SU-DHL-6 (cell line): ENCODE measurements at regions not wholly inside any gene's neighbourhood (a gene's known extent, or its start where the extent isn't known, plus 50 kb on each side); places are given as distances from the start of the nearest gene placed in this dataset.

Experiments
- H2AFZ ChIP-seq: fragments of 200-600 bp; sonication (generic); 2 replicates; pipeline ENCODE4 v1.6.1; 2014; ENCODE audit warnings: low read depth, mild to moderate bottlenecking, moderate library complexity, mixed read lengths, antibody characterized with exemption, low read length; ENCODE audit not compliant: severe bottlenecking
- H3F3A ChIP-seq: fragments of 200-600 bp; shearing (Covaris generic); 2 replicates; pipeline ENCODE4 v1.6.0; 2016; ENCODE audit warnings: antibody characterized with exemption, mild to moderate bottlenecking; ENCODE audit not compliant: insufficient read depth
- H3K27ac ChIP-seq: fragments of 200-600 bp; sonication (generic); 2 replicates; pipeline ENCODE4 v1.5.1; 2016; ENCODE audit warnings: low read depth, mild to moderate bottlenecking, low read length, moderate library complexity, mixed read lengths
- H3K27me3 ChIP-seq: fragments of 200-600 bp; sonication (generic), shearing (Covaris generic); 2 replicates; pipeline ENCODE4 v1.6.0; 2014; ENCODE audit warnings: mild to moderate bottlenecking, low read length
- H3K36me3 ChIP-seq: fragments of 200-600 bp; sonication (generic); 2 replicates; pipeline ENCODE4 v1.6.1; 2014; ENCODE audit warnings: mild to moderate bottlenecking, low read length, mixed read lengths
- H3K4me2 ChIP-seq: fragments of 300-600, 200-600 bp; shearing (Covaris generic), sonication (generic); 2 replicates; pipeline ENCODE4 v1.6.0; 2014; ENCODE audit warnings: low read length, low read depth, mild to moderate bottlenecking; ENCODE audit not compliant: poor library complexity, severe bottlenecking
- H3K4me3 ChIP-seq: fragments of 200-600 bp; sonication (generic); 2 replicates; pipeline ENCODE4 v1.5.1; 2014; ENCODE audit warnings: antibody characterized with exemption, low read length, mild to moderate bottlenecking, mixed read lengths; ENCODE audit not compliant: insufficient read depth, poor library complexity, severe bottlenecking
- H3K79me2 ChIP-seq: fragments of 200-600 bp; sonication (generic); 2 replicates; pipeline ENCODE4 v1.6.1; 2014; ENCODE audit warnings: mild to moderate bottlenecking, low read length, moderate library complexity; ENCODE audit not compliant: insufficient read depth
- H3K9ac ChIP-seq: fragments of 200-600 bp; sonication (generic); 2 replicates; pipeline ENCODE4 v1.7.0; 2014; ENCODE audit warnings: mild to moderate bottlenecking, low read length
- H3K9me2 ChIP-seq: fragments of 200-600 bp; sonication (generic); replicated peaks from 2 replicates; pipeline ENCODE4 v1.6.1; 2014; ENCODE audit warnings: low read length; ENCODE audit not compliant: insufficient read depth
- H3K9me3 ChIP-seq: fragments of 200-600 bp; sonication (generic); 2 replicates; pipeline ENCODE4 v1.6.1; 2014; ENCODE audit warnings: low read length, mixed read lengths; ENCODE audit not compliant: insufficient read depth
- H4K20me1 ChIP-seq: fragments of 200-600 bp; sonication (generic); 2 replicates; pipeline ENCODE4 v1.6.1; 2014; ENCODE audit warnings: low read depth, mild to moderate bottlenecking, antibody characterized with exemption, low read length, moderate library complexity, mixed read lengths
- EZH2phosphoT487 ChIP-seq: fragments of 200-600 bp; sonication (generic), shearing (Covaris generic); conservative IDR thresholded peaks from 2 replicates; pipeline ENCODE4 v1.6.1; 2018; ENCODE audit warnings: mild to moderate bottlenecking, antibody characterized with exemption, low read length, moderate library complexity, mixed read lengths
- TF ChIP-seq, protein P1 (sequence below): fragments of 200-600 bp; sonication (generic); IDR thresholded peaks from one replicate; pipeline ENCODE4 v1.5.1; 2017; ENCODE audit warnings: antibody characterized with exemption, mild to moderate bottlenecking, low read length, moderate library complexity; ENCODE audit not compliant: insufficient read depth, poor library complexity, severe bottlenecking

DNA sequence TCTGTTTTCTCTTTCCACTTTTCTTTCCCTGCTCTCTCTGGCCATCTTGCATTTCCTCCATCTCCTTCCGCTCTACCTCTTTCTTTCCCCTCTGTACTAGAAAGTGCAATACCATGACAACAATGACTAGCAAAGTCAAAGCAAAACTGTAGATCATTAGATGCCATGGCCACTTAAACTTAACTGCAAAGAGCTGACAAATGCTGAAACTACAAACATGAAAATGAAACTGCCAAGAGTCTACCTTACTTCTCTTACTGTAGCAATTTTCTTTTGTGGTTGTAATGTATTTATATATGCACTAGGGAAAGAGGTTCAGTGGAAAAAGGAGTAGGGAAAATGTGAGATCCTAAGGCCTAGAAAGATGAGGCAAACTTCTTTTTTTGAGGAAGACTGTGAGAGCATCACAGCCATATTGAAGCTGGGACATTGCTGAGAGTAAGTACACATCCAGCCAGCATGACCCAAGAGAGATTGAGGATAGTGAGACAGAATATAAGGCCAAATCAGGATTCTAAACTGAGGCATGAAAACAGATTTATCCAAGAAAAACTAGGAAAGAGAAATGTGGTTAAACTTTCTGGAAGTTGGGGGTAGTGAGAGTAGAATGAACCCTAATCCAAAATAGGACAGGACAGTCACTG lies 276.6 kb upstream of the NAV3 start:
- H3K27me3 ChIP-seq = no peaks in the 10 kb centered on the region
- no peak overlapping the region for H3K4me2 ChIP-seq
- no peaks in the 10 kb centered on the region for H3K9me3 ChIP-seq
- no peak overlapping the region for H3K4me3 ChIP-seq
- no peak overlapping the region for H3K9ac ChIP-seq
- no peaks in the 10 kb centered on the region for H3F3A ChIP-seq
- TF ChIP-seq, protein P1, sequence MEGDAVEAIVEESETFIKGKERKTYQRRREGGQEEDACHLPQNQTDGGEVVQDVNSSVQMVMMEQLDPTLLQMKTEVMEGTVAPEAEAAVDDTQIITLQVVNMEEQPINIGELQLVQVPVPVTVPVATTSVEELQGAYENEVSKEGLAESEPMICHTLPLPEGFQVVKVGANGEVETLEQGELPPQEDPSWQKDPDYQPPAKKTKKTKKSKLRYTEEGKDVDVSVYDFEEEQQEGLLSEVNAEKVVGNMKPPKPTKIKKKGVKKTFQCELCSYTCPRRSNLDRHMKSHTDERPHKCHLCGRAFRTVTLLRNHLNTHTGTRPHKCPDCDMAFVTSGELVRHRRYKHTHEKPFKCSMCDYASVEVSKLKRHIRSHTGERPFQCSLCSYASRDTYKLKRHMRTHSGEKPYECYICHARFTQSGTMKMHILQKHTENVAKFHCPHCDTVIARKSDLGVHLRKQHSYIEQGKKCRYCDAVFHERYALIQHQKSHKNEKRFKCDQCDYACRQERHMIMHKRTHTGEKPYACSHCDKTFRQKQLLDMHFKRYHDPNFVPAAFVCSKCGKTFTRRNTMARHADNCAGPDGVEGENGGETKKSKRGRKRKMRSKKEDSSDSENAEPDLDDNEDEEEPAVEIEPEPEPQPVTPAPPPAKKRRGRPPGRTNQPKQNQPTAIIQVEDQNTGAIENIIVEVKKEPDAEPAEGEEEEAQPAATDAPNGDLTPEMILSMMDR = no peak
- no peaks in the 10 kb centered on the region for H3K36me3 ChIP-seq
- H3K9me2 ChIP-seq = no peaks in the 10 kb centered on the region
- no peaks in the 10 kb centered on the region for H3K79me2 ChIP-seq
- H3K27ac ChIP-seq = no peak overlapping the region
- H4K20me1 ChIP-seq = no peaks in the 10 kb centered on the region
- H2AFZ ChIP-seq = no peak overlapping the region

DNA sequence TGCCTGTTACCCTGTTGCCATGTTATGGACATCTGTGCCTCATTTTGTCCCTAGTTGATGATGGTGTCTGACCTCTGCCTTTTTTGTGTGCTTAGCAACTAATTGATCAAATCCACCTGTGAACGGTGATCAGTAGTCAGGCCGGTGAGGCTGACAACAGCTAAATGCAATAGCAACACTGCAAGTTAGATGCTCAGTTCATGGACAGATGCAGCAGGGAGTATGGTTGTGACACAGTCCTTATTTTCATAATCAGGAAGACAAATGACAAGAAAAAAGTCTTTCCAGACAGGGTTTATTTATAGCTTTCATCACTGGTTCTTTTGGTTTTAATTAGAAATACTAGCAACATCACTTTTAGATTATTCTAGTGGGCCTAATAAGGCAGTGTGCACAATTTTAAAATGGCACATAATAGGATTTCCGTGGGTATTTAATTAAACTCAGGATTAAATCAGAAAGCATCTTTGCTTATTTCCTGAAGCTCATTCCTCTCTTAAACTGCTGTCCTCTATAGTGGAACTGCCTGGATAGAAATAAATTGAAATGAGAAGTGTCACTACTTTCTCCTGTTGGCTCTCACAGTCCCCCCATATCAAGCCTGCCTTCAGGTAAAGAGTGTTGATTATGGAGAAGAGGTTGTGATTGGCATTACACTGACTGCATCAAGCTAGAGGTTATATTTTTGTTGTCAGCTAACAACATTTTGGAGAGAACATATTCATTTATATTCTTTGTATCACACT lies 281.1 kb upstream of the NAV3 start:
- no peaks in the 10 kb centered on the region for H3K27me3 ChIP-seq
- no peak overlapping the region for H3K4me3 ChIP-seq
- no peaks in the 10 kb centered on the region for H3K36me3 ChIP-seq
- H3K27ac ChIP-seq = no peak overlapping the region
- H3K9me3 ChIP-seq = no peaks in the 10 kb centered on the region
- H3F3A ChIP-seq = no peaks in the 10 kb centered on the region
- no peaks in the 10 kb centered on the region for H4K20me1 ChIP-seq
- no peaks in the 10 kb centered on the region for H3K9me2 ChIP-seq
- H3K79me2 ChIP-seq = no peaks in the 10 kb centered on the region
- TF ChIP-seq, protein P1 = no peak
- TF ChIP-seq EZH2phosphoT487 = no peak
- H3K4me2 ChIP-seq = no peak overlapping the region
- H2AFZ ChIP-seq = no peak overlapping the region
- no peak overlapping the region for H3K9ac ChIP-seq

DNA sequence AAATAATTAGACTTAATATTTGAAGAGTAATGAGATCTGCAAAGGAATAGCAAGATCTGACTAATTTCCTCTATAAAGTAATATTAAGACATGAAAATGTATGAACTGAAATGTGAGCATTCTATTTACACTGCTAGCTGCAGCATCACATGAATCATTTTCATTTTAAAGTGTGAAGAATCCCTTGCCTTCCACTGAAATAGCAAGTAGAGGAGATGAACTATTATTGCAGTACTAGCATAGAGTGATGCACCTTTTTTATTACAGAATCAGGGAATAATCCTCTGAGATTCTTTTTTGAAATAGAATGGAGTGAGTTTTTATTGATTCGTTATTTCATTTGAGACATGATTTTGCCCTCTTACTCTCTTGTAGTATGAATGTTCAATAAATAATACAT lies 281.9 kb upstream of the NAV3 start:
- no peak overlapping the region for H3K9ac ChIP-seq
- H3K27me3 ChIP-seq = no peaks in the 10 kb centered on the region
- no peaks in the 10 kb centered on the region for H3K9me3 ChIP-seq
- no peak overlapping the region for H3K4me3 ChIP-seq
- H3K4me2 ChIP-seq = no peak overlapping the region
- H2AFZ ChIP-seq = no peak overlapping the region
- no peaks in the 10 kb centered on the region for H3F3A ChIP-seq
- H4K20me1 ChIP-seq = no peaks in the 10 kb centered on the region
- H3K79me2 ChIP-seq = no peaks in the 10 kb centered on the region
- no peak for TF ChIP-seq EZH2phosphoT487
- TF ChIP-seq, protein P1 = no peak
- no peaks in the 10 kb centered on the region for H3K36me3 ChIP-seq
- H3K9me2 ChIP-seq = no peaks in the 10 kb centered on the region
- no peak overlapping the region for H3K27ac ChIP-seq
